ENCODE measurements at regions not wholly inside any gene's neighbourhood (a gene's known extent, or its start where the extent isn't known, plus 50 kb on each side); places are given as distances from the start of the nearest gene placed in this dataset.

GRCh38 chr18:25646971-25647370, 295.0 kb upstream of the ZNF521 start:
- DNase-seq (ENCODE audit: low read depth): no peak

GRCh38 chr18:25639596-25639995, 287.6 kb upstream of the ZNF521 start:
- no peak for DNase-seq (ENCODE audit: low read depth)

GRCh38 chr18:25633563-25633962, 281.6 kb upstream of the ZNF521 start:
- DNase-seq (ENCODE audit: low read depth): no peak

GRCh38 chr18:25630682-25631081, 278.7 kb upstream of the ZNF521 start:
- no peak for DNase-seq (ENCODE audit: low read depth)

GRCh38 chr18:25621682-25622081, 269.7 kb upstream of the ZNF521 start:
- no peak for DNase-seq (ENCODE audit: low read depth)

GRCh38 chr18:25621144-25621543, 269.2 kb upstream of the ZNF521 start:
- DNase-seq (ENCODE audit: low read depth): no peak

GRCh38 chr18:25614168-25614567, 262.2 kb upstream of the ZNF521 start:
- DNase-seq (ENCODE audit: low read depth): no peak

GRCh38 chr18:25612466-25612865, 260.5 kb upstream of the ZNF521 start:
- no peak for DNase-seq (ENCODE audit: low read depth)

- no peak for DNase-seq (ENCODE audit: low read depth)
Observed at GRCh38 chr18:25608091-25608490, 256.1 kb upstream of the ZNF521 start.

GRCh38 chr18:25604894-25605597, 253.1 kb upstream of the ZNF521 start:
- no peak for DNase-seq (ENCODE audit: low read depth)

GRCh38 chr18:25604196-25604893, 252.4 kb upstream of the ZNF521 start:
- no peak for DNase-seq (ENCODE audit: low read depth)

- DNase-seq (ENCODE audit: low read depth): no peak
Observed at GRCh38 chr18:25599443-25599842, 247.5 kb upstream of the ZNF521 start.

- no peak for DNase-seq (ENCODE audit: low read depth)
Observed at GRCh38 chr18:25597476-25597875, 245.5 kb upstream of the ZNF521 start.

GRCh38 chr18:25595274-25596060, 243.5 kb upstream of the ZNF521 start:
- DNase-seq (ENCODE audit: low read depth): no peak

- DNase-seq (ENCODE audit: low read depth): no peak
Observed at GRCh38 chr18:25594351-25594750, 242.4 kb upstream of the ZNF521 start.

GRCh38 chr18:25592804-25593360, 240.9 kb upstream of the ZNF521 start:
- no peak for DNase-seq (ENCODE audit: low read depth)

- no peak for DNase-seq (ENCODE audit: low read depth)
Observed at GRCh38 chr18:25590456-25590855, 238.5 kb upstream of the ZNF521 start.

- DNase-seq (ENCODE audit: low read depth): no peak
Observed at GRCh38 chr18:25587545-25587944, 235.6 kb upstream of the ZNF521 start.

GRCh38 chr18:25568986-25569385, 217.0 kb upstream of the ZNF521 start:
- DNase-seq (ENCODE audit: low read depth): no peak

- DNase-seq (ENCODE audit: low read depth): no peak
Observed at GRCh38 chr18:25563816-25564683, 212.1 kb upstream of the ZNF521 start.

- no peak for DNase-seq (ENCODE audit: low read depth)
Observed at GRCh38 chr18:25563346-25563745, 211.4 kb upstream of the ZNF521 start.

- DNase-seq (ENCODE audit: low read depth): no peak
Observed at GRCh38 chr18:25561918-25562317, 210.0 kb upstream of the ZNF521 start.

Data from activated T-cell treated with anti-CD3 and anti-CD28 coated beads for 24 hours (primary cell).